Aorta (tissue), 5 donors: ENCODE measurements at regions not wholly inside any gene's neighbourhood (a gene's known extent, or its start where the extent isn't known, plus 50 kb on each side); places are given as distances from the start of the nearest gene placed in this dataset.

Source experiments
- ATAC-seq: fragments of 200-7000 bp; cut with Tn5 transposase; one replicate; pipeline ENCODE4 v1.9.1; 2022; ENCODE audit warnings: moderate library complexity; ENCODE audit not compliant: low FRiP score
- DNase-seq, 2 donors: peaks; one replicate each; pipeline ENCODE4 v3.0.0-alpha.2; 2020
- H3K27ac ChIP-seq, 2 donors: one replicate each; pipeline ENCODE4 v1.5.1; 2013; ENCODE audit warnings: low read length in 2 of 2, mild to moderate bottlenecking in 2 of 2, moderate library complexity in 2 of 2, control low read depth in 1 of 2, inconsistent platforms in 1 of 2, low read depth in 1 of 2
- H3K27me3 ChIP-seq, 2 donors: one replicate each; pipeline ENCODE4 v1.6.1; 2013; ENCODE audit warnings: control low read depth in 1 of 2, low read length in 1 of 2, mild to moderate bottlenecking in 1 of 2, moderate library complexity in 1 of 2; ENCODE audit not compliant: insufficient read depth in 2 of 2, control insufficient read depth in 1 of 2
- H3K36me3 ChIP-seq, 2 donors: one replicate each; pipeline ENCODE4 v1.6.1; 2013; ENCODE audit warnings: control low read depth in 1 of 2, low read length in 1 of 2, mild to moderate bottlenecking in 1 of 2; ENCODE audit not compliant: insufficient read depth in 2 of 2, control insufficient read depth in 1 of 2
- H3K4me1 ChIP-seq, 2 donors: one replicate each; pipeline ENCODE4 v1.6.1; 2013; ENCODE audit warnings: low read length in 2 of 2, control low read depth in 1 of 2, mild to moderate bottlenecking in 1 of 2, moderate library complexity in 1 of 2; ENCODE audit not compliant: insufficient read depth in 2 of 2, control insufficient read depth in 1 of 2
- H3K4me3 ChIP-seq, 2 donors: one replicate each; pipeline ENCODE4 v1.5.1; 2013; ENCODE audit warnings: low read length in 2 of 2, control low read depth in 1 of 2, mild to moderate bottlenecking in 1 of 2
- H3K9me3 ChIP-seq: one replicate; pipeline ENCODE4 v1.6.1; 2013; ENCODE audit warnings: mild to moderate bottlenecking, low read length; ENCODE audit not compliant: control insufficient read depth
- WGBS, 2 donors: extraction: QIAGEN DNeasy Blood & Tissue Kit; methylation state at CpG; one replicate each; pipeline ENCODE4 v1.1.7; 2013; 5-methylcytosine and 5-hydroxymethylcytosine counted together
- intact Hi-C, 2 donors: fragments of 100-400 bp; cut with DNase I; formaldehyde crosslinking; loops; one replicate each; pipeline versions ENCODE4 v1.14.2 to v1.15.0; 2022
- donor health status: healthy with polysubstance abuse.
- donor health status: Bipolar disorder and iron deficiency.
- donor health status: DM: no; HTN: no; CAD: no.
- donor health status: DM: no; HTN: no; CAD: no.
- donor health status: DM: yes; HTN: yes; CAD: no.

GRCh38 chr9:87178302-87178701, 231.0 kb upstream of the GAS1 start:
- Histone ChIP-seq H3K9me3 (no peaks in the 10 kb centered on the region), H3K27me3 (no peaks in the 10 kb centered on the region), H3K36me3 (no peaks in the 10 kb centered on the region), H3K27ac (no peak overlapping the region), H3K4me1 (peaks cover 0 to 3% of the 10 kb centered on the region in 2 donors), H3K4me3 (no peak overlapping the region)
- ATAC-seq (peak; percentile 48), DNase-seq (no peak)
- intact Hi-C loops, result no loop called here

- H3K9me3 ChIP-seq, result no peaks in the 10 kb centered on the region
- no peak overlapping the region for H3K27ac ChIP-seq
- H3K4me1 ChIP-seq, result no peaks in the 10 kb centered on the region
- intact Hi-C loops, result no loop called here
- DNase-seq (no peak), ATAC-seq (no peak)
- no peak overlapping the region for H3K4me3 ChIP-seq
- no peaks in the 10 kb centered on the region for H3K27me3 ChIP-seq
- H3K36me3 ChIP-seq, result no peaks in the 10 kb centered on the region
- WGBS, 2 donors, result 94 to 95% methylated on average over 7 of the region's 7 CpGs
Observed at GRCh38 chr9:87179553-87180340, 232.4 kb upstream of the GAS1 start.

- WGBS, 2 donors, result 57 to 65% methylated on average over 5 of the region's 5 CpGs
- no peak overlapping the region for H3K4me3 ChIP-seq
- no peaks in the 10 kb centered on the region for H3K9me3 ChIP-seq
- H3K27me3 ChIP-seq, result no peaks in the 10 kb centered on the region
- H3K27ac ChIP-seq, result no peak overlapping the region
- no peak for ATAC-seq
- intact Hi-C loops, result no loop called here
- no peaks in the 10 kb centered on the region for H3K36me3 ChIP-seq
- no peaks in the 10 kb centered on the region for H3K4me1 ChIP-seq
- DNase-seq, result no peak
Observed at GRCh38 chr9:87180361-87180760, 233.1 kb upstream of the GAS1 start.

GRCh38 chr9:87180841-87181240, 233.5 kb upstream of the GAS1 start:
- intact Hi-C loops, result no loop called here
- H3K27ac ChIP-seq, result no peak overlapping the region
- H3K27me3 ChIP-seq, result no peaks in the 10 kb centered on the region
- WGBS, 2 donors, result 83 to 88% methylated on average over 2 of the region's 2 CpGs
- ATAC-seq, result no peak
- no peaks in the 10 kb centered on the region for H3K9me3 ChIP-seq
- H3K36me3 ChIP-seq, result no peaks in the 10 kb centered on the region
- no peak overlapping the region for H3K4me3 ChIP-seq
- H3K4me1 ChIP-seq, result no peaks in the 10 kb centered on the region
- no peak for DNase-seq

GRCh38 chr9:87181670-87182069, 234.4 kb upstream of the GAS1 start:
- Histone ChIP-seq H3K4me1 (no peaks in the 10 kb centered on the region), H3K4me3 (no peak overlapping the region), H3K27me3 (no peaks in the 10 kb centered on the region), H3K9me3 (no peaks in the 10 kb centered on the region), H3K36me3 (no peaks in the 10 kb centered on the region), H3K27ac (no peak overlapping the region)
- DNase-seq (no peak), ATAC-seq (no peak)
- intact Hi-C loops, result no loop called here
- 88 to 100% methylated on average over 1 of the region's 1 CpG for WGBS, 2 donors

- Histone ChIP-seq H3K27me3 (no peaks in the 10 kb centered on the region), H3K4me3 (no peak overlapping the region), H3K27ac (no peak overlapping the region), H3K9me3 (no peaks in the 10 kb centered on the region), H3K36me3 (no peaks in the 10 kb centered on the region), H3K4me1 (no peaks in the 10 kb centered on the region)
- no peak for ATAC-seq
- WGBS, 2 donors, result 64 to 65% methylated on average over 6 of the region's 6 CpGs
- intact Hi-C loops, result no loop called here
- DNase-seq, result no peak
Observed at GRCh38 chr9:87184956-87185642, 237.8 kb upstream of the GAS1 start.

GRCh38 chr9:87187656-87188055, 240.3 kb upstream of the GAS1 start:
- Histone ChIP-seq H3K27me3 (no peaks in the 10 kb centered on the region), H3K4me3 (no peak overlapping the region), H3K27ac (no peak overlapping the region), H3K36me3 (no peaks in the 10 kb centered on the region), H3K4me1 (no peaks in the 10 kb centered on the region), H3K9me3 (no peaks in the 10 kb centered on the region)
- no peak for ATAC-seq
- 67 to 74% methylated on average over 4 of the region's 4 CpGs for WGBS, 2 donors
- no peak for DNase-seq
- intact Hi-C loops, result no loop called here

GRCh38 chr9:87189006-87189405, 241.7 kb upstream of the GAS1 start:
- H3K27ac ChIP-seq, result no peak overlapping the region
- 94 to 96% methylated on average over 4 of the region's 4 CpGs for WGBS, 2 donors
- no peaks in the 10 kb centered on the region for H3K36me3 ChIP-seq
- H3K27me3 ChIP-seq, result no peaks in the 10 kb centered on the region
- intact Hi-C loops, result no loop called here
- ATAC-seq (no peak), DNase-seq (no peak)
- no peak overlapping the region for H3K4me3 ChIP-seq
- H3K9me3 ChIP-seq, result no peaks in the 10 kb centered on the region
- no peaks in the 10 kb centered on the region for H3K4me1 ChIP-seq

- Histone ChIP-seq H3K27me3 (no peaks in the 10 kb centered on the region), H3K4me1 (peaks cover 3% of the 10 kb centered on the region in 2 donors), H3K36me3 (no peaks in the 10 kb centered on the region), H3K9me3 (no peaks in the 10 kb centered on the region), H3K4me3 (no peak overlapping the region), H3K27ac (no peak overlapping the region)
- ATAC-seq, result no peak
- DNase-seq, result no peak
- intact Hi-C loops, result no loop called here
- 96 to 100% methylated on average over 1 of the region's 1 CpG for WGBS, 2 donors
Observed at GRCh38 chr9:87193151-87193550, 245.8 kb upstream of the GAS1 start.
